Medulla oblongata (tissue), 1 donor: ENCODE measurements at regions not wholly inside any gene's neighbourhood (a gene's known extent, or its start where the extent isn't known, plus 50 kb on each side); places are given as distances from the start of the nearest gene placed in this dataset.

Experiments
- DNase-seq: peaks from one replicate; pipeline ENCODE4 v3.0.0-alpha.2; 2015; ENCODE audit errors: extremely low spot score

- no peak for DNase-seq
Measured at GRCh38 chr1:38265293-38266196, 219.0 kb upstream of the POU3F1 start.

GRCh38 chr1:38263438-38263837, 216.8 kb upstream of the POU3F1 start:
- no peak for DNase-seq

- DNase-seq: no peak
Measured at GRCh38 chr1:38261574-38261973, 215.0 kb upstream of the POU3F1 start.

- DNase-seq: no peak
Measured at GRCh38 chr1:38258085-38258627, 211.6 kb upstream of the POU3F1 start.

- DNase-seq: no peak
Measured at GRCh38 chr1:38257374-38257773, 210.8 kb upstream of the POU3F1 start.

- no peak for DNase-seq
Measured at GRCh38 chr1:38256072-38256471, 209.5 kb upstream of the POU3F1 start.

GRCh38 chr1:38253314-38253713, 206.7 kb upstream of the POU3F1 start:
- DNase-seq: no peak

GRCh38 chr1:38250356-38250755, 203.8 kb upstream of the POU3F1 start:
- no peak for DNase-seq

GRCh38 chr1:38249001-38249400, 202.4 kb upstream of the POU3F1 start:
- no peak for DNase-seq

- no peak for DNase-seq
Measured at GRCh38 chr1:38246955-38247952, 200.7 kb upstream of the POU3F1 start.

- no peak for DNase-seq
Measured at GRCh38 chr1:38244218-38244845, 197.7 kb upstream of the POU3F1 start.

- DNase-seq: no peak
Measured at GRCh38 chr1:38243106-38243505, 196.5 kb upstream of the POU3F1 start.

- DNase-seq: no peak
Measured at GRCh38 chr1:38242506-38242905, 195.9 kb upstream of the POU3F1 start.

GRCh38 chr1:38241594-38242334, 195.2 kb upstream of the POU3F1 start:
- no peak for DNase-seq

GRCh38 chr1:38240618-38241017, 194.0 kb upstream of the POU3F1 start:
- no peak for DNase-seq

- no peak for DNase-seq
Measured at GRCh38 chr1:38239258-38239835, 192.8 kb upstream of the POU3F1 start.

- no peak for DNase-seq
Measured at GRCh38 chr1:38238294-38238693, 191.7 kb upstream of the POU3F1 start.

GRCh38 chr1:38235705-38236104, 189.1 kb upstream of the POU3F1 start:
- DNase-seq: no peak

GRCh38 chr1:38231941-38232340, 185.3 kb upstream of the POU3F1 start:
- DNase-seq: no peak

GRCh38 chr1:38228718-38229117, 182.1 kb upstream of the POU3F1 start:
- no peak for DNase-seq

- DNase-seq: no peak
Measured at GRCh38 chr1:38225745-38226144, 179.2 kb upstream of the POU3F1 start.
